NCI-H748 (cell line): ENCODE measurements at regions not wholly inside any gene's neighbourhood (a gene's known extent, or its start where the extent isn't known, plus 50 kb on each side); places are given as distances from the start of the nearest gene placed in this dataset.
A peak's percentile ranks its signal among the peaks of the same experiment; 100 is the strongest.
"Not testable (repeated sequence)": the region's sequence is repeated elsewhere in the genome, so short reads cannot be mapped to it uniquely, and the experiment has no call there.

Source experiments
- DNase-seq: peaks from one replicate; lab custom pipeline; 2025; ENCODE audit not compliant: unreplicated experiment; lab: John Stamatoyannopoulos, UW

DNA sequence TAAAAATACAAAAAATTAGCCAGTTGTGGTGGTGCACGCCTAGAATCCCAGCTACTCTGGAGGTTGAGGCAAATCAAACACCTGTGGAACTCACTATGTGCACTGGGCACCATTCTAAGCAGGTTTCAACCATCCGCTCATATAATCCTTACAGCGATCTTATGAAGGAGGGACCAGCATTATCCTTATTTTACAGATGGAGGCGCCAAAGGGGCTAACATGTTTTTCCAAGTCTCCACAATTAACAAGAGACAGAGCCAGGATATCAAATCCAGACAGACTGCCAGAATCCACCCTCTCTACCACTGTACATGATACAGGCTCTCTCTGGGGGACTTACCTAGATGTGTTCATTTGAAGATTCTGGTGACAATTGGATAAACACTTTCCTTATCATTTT lies 479.0 kb downstream of the XYLT1 start:
- peak; percentile 11 for DNase-seq

DNA sequence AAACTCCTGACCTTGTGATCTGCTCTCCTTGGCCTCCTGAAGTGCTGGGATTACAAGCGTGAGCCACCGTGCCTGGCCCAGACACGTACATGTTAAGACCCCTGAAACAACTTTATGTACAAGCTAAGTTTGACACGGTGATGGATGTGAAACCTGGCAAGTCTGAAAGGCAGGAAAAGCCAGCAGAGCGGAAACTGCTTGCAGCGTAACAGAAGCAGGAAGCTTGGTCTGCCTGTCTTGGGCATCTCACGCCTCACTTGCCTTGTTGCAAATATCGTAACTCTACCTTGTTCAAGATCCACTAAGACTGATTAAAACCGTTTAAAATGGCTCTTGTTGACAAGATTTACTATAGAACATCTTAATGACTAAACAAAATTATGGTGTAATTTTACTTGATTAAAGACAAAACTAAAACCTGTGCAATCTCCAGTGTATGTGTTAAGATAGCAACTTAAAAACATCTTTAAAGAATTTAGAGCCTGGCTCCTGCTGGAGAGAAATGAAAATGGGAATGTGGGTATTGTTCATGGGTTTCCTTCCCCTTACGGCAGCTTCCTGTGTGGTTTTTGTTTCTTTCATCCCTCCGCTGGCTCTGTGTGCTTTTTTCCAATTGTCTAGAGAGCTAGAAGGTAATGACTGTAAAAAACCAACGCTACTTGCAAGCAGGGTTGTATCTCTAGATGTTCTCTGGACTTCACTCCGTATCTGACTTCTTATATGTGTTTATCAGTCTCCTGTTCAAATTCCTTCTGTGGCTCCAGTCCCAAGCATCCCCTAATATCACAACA lies 477.6 kb downstream of the XYLT1 start:
- no peak for DNase-seq

DNA sequence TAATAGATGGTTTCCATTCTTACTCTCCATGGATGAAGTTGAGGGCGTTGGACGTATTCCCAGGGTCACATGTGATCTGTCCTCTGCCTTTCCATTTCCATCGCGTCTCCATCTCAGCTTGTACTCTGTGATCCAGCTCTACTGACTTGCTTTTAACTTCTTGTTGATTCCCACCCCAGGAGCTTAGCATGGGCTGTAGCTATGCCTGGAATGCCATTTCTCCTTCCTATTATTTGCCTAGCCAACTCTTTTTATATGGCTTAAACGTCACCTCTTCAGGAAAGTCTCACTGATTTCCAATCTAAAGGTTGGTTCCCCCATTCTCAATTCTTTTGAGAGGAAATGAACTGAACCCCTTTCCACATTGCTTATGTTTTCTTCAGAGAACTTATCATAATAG lies 475.9 kb downstream of the XYLT1 start:
- DNase-seq: no peak

DNA sequence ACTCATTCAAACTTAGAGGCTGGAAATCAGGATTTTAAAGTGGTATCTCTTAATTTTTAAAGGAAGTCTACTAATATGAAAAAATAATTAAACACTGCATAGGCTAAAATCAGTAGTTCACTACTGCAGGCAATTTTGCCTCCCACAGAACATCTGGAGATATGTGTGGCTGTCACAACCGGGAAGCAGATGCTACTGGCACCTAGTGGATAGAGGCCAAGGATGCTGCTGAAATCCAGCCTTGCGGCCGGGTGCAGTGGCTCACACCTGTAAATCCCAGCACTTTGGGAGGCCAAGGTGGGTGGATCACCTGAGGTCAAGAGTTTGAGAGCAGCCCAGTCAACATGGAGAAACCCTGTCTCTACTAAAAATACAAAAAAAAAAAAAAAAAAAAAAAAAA lies 473.9 kb downstream of the XYLT1 start:
- no peak for DNase-seq

DNA sequence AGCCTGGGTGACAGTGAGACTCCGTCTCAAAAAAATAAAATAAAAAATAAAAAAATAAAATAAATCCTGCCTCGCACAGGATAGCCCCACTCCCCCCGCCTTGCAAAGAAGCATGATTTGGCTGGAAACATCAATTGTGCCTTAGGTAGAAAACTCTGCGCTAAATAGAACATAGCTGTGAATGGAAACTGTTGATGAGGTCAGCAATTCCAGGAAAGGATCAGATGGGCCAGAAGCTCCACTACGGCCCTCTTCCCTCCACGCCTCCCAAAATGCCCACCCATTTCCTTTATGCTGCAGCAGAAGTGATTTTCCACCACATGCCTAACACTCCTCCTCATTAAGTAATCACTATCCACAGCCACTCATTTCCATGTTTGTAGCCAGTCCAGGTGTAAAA lies 473.4 kb downstream of the XYLT1 start:
- no peak for DNase-seq

DNA sequence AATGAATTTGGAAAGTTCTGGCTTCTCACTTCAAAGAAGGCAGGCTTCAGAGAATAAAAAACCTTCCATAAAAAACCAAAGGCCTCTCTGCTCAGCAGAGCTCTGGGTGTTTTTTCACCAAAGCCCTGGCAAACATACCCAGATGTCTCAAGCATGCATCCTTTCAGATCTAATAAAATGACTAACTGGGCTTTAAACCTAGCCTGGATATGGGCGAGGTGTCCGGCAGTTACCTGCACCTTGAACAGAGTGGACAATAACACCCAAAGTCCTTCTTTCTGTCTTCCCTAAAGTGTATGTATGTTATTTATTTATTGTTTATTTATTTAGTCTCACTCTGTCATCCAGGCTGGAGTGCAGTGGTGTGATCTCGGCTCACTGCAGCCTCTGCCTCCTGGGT lies 469.3 kb downstream of the XYLT1 start:
- DNase-seq: no peak

DNA sequence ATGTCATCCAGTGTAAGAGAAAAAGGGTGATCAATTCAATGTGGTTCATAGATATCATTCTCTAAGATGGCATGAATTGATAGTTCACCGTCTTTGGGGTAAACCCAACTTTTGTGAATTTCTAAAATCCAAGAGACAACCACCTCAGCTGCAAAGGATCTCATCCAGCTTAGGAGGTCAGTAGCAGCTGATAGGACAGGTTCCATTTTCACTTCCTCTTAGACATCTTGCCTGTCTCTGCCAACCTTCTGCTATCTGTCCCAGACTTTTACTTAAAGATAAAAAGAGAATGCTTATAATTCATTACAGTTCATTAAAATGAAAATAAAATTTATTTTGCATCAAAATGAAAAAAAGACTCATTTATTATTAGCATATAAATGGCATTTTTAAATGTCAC lies 468.2 kb downstream of the XYLT1 start:
- no peak for DNase-seq

DNA sequence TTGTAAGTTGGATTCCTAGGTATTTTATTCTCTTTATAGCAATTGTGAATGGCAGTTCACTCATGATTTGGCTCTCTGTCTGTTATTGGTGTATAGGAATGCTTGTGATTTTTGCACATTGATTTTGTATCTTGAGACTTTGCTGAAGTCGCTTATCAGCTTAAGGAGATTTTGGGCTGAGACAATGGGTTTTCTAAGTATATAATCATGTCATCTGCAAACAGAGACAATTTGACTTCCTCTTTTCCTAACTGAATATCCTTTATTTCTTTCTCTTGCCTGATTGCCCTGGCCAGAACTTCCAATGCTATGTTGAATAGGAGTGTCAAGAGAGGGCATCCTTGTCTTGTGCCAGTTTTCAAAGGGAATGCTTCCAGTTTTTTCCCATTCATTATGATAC lies 464.8 kb downstream of the XYLT1 start:
- DNase-seq: not testable (repeated sequence)

DNA sequence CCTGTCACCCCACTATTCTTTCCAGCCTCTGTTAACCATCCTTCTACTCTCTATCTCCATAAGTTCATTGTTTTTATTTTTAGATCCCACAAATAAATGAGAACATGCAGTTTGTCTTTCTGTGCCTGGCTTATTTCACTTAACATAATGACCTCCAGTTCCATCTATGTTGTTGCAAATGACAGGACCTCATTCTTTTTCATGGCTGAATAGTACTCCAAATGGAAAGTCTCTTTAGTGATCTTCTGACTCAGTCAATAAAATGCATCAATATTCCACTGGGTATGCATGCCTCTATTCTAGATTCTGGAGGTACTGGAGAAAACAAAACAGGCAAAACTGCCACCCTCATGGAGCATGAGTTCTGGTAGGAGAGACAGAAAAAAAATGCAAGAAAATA lies 459.0 kb downstream of the XYLT1 start:
- no peak for DNase-seq

DNA sequence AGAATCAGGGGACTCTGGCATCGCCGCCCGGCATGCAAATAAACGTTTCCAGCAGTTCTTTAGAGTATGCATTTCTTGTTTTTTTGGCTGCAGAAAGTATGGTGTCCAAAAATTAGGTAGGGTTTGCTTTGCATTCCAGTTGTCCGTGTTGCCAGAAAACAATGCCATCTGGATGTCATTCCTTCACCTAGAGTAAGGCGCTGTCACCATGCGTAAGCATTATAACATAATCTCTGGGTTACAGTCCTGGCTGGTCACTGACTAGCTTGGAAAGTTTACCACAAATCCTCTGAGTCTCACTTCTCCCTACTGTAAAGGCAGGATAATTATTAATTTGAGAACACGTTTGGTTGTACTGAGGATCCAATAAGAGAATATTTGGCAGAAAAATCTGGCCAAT lies 457.7 kb downstream of the XYLT1 start:
- no peak for DNase-seq

DNA sequence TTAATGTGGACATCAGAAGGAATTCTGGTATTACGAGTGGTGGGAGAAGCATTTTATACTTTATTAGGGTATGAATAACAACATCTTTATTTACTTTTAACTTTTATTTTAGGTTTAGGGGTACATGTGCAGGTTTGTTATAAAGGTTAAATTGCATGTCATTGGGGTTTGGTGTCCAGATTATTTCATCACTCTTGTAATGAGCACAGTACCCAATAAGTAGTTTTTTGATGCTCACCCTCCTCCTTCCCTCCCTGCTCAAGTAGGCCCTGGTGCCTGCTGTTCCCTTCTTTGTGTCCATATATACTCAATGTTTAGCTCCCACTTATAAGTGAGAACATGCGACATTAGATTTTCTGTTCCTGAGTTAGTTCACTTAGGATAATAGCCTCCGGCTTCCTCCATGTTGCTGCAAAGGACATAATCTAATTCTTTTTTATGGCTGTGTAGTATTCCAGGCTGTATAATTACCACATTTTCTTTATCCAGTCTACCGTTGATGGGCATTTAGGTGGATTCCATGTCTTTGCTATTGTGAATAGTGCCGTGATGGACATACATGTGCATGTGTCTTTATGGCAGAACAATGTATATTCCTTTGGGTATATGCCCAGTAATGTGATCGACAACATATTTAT lies 456.2 kb downstream of the XYLT1 start:
- DNase-seq: no peak

DNA sequence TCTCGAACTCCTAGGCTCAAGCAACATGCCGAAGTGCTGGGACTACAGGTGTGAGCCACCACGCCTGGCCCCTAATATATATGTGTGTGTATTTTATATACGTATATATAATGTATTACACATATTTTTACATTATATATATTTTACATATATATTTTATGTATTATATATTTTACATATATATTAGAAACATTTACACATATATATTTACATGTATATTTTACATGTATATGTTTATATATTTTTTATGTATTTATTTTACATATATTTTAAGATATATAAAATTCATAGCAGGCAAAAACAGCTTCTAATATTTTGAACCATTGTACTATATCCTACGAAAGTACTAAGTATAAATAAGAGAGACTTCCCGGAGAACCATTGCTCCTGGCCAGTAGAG lies 455.1 kb downstream of the XYLT1 start:
- no peak for DNase-seq

DNA sequence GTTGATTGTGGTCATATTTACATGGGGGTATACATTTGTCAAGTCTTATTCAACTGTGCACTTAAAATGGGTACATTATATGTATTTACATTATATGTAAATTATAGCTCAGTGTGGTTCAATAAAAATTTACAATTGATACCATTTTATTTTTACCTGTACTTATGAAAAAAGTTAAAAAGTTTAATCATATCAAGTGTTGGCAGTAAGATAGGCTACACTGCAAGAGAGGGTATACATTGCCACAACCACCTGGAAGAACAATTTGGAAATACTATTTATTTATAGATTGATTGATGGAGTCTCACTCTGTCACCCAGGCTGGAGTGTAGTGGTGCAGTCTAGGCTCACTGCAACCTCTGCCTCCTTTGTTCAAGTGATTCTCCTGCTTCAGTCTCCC lies 453.3 kb downstream of the XYLT1 start:
- DNase-seq: no peak

DNA sequence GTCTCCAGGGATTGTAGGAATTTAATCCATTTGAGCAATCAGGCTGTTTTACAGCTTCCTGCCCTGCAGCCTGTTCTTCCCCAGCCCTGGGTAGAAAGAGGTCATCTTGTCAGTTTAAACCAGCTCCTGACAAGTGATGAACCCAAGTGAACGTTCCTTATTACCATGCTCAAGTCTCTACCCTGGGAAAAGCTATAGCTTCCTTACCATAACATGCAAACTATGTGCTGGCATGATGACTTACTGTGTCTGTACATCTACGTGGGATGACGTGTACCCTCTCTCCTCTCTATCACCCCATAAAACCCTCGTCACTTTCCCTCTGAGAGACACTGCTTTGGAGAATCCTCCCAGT lies 452.2 kb downstream of the XYLT1 start:
- no peak for DNase-seq

DNA sequence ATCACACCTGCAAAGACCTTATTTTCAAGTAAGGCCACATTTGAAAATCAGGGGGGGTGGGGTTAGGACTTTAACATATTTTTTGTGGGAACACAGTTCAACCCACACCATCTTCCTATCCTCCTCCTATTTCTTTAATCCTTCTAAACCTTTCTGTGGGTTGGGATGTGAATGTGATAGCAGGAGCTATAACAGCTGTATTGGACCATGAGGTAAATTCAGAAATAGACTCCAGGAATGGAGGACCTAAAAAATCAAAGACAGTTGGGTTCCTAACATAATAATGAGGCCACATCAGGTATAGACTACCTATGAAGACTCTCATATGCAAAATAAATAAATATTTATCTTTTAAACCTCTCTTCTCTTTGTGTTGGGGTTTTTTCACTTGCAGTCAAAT lies 451.4 kb downstream of the XYLT1 start:
- no peak for DNase-seq

DNA sequence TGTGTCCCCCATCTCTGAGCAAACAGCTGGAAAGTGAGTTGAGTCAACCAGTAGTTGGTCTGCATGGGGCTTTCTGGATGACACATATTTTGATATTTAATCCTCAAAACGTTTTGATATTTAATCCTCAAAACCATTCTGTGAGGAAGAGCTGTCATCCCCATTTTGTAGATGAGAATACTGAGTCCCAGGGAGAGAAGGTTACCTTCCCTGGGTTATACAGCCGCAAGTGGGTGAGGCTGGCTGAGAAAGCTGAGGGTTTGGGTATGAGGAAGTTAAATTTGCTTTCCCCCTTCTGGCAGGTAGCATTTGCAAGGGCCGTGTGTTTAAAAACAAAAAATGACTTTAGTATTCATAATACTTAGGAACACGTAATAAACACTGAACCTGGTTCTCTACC lies 447.2 kb downstream of the XYLT1 start:
- no peak for DNase-seq

DNA sequence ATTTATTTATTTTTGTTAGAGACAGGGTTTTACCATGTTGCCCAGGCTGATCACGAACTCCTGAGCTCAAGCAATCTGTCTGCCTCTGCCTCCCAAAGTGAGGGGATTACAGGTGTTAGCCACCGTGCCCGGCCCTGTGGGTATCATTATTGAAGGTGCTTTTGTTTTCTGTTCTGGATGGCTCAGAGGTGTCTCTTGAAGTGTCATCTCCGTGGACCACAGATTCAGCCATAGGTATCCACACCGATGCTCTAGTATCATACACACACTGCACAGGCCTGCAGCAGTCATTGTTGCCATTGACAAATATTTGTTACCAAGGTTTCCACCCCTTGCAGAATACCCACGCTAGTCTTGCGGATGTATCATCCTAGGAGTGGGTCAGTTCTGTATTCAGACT lies 446.2 kb downstream of the XYLT1 start:
- DNase-seq: no peak

DNA sequence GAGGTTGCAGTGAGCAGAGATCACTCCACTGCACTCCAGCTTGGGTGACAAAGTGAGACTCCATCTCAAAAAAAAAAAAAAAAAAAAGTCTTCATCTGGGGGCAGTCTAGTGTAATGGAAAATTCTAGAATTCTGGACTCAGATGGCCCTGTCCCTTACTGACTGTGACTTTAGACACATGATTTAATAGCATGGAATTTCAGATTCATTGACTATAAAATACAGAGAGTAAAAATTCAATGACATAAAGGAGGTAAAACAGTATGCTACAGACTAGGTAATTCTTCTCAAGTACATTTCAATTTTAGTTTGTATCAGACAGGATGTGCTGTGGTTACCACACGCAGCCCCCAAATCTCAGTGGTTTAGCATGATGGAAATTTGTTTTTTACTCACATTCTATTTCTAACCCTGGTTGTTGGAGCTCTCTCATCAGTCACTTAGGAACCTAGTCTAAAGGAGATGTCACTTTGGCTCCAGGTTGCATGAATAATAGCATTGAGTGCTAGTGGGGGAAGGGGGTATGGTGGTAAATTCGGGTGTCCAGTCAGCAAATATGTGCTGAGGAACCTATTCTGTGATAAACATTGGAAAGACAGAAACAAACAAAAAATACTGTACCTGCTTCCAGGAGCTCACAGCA lies 444.0 kb downstream of the XYLT1 start:
- no peak for DNase-seq

DNA sequence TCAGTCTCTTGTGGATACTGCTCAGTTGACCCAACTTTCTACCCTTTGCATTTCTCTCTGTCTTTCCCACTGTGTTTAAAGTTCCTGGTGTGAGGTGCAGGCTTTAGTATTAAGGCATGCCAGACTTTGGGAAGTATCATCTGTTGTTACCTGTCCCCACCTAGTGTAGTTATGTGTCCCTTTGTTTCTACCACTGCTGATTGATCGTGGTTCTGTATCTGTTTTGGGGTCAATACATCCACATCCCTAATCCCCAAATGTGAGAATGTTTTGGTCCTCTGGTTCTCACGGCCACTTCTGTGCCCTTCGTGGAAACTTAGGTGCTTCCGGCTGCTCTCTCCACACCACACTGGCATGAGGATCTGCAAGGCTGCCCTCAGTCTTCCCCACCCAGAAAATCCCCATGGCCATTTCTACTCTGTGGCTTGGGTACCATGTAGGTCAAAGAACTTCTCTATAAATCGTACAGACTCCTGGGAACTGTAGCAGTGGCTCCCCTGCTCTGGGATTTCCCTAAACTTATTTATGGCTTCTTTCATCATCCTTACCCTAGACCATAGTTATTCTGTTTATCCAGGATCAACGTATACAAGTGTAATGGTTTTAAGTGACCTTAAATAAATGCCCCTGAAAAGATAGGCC lies 443.2 kb downstream of the XYLT1 start:
- no peak for DNase-seq

DNA sequence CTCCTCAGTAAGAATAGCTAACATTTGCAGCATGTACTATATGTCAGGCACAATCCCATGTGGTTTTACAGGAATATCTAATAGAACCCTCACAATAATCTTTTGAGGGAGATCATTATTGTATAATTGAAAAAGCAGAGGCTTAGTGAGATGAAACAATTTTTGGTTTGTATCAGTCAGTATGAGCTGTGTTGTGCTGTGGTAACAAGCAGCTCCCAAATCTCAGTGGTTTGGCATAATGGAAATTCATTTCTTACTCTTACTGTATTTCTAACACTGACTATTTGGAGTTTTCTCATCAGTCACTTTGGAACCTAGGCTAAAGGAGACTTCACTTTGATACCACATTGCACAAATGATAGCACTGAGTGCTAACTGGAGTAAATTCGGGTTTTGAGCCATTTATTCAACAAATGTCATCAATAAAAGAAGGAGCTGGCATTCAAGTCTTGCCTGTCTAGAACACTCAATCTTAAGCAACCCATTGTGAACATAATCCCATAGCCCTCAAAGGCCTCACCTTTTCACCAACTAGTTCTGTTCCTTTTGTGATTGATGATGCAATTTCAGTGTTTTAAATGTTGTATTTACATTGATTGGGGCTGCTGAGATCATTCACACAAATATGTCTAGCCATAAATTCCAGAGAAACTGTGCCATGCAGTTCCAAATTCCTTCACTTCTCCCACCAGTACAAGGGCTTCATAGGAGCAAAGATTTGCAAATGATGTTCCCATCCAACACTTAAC lies 441.0 kb downstream of the XYLT1 start:
- DNase-seq: no peak

DNA sequence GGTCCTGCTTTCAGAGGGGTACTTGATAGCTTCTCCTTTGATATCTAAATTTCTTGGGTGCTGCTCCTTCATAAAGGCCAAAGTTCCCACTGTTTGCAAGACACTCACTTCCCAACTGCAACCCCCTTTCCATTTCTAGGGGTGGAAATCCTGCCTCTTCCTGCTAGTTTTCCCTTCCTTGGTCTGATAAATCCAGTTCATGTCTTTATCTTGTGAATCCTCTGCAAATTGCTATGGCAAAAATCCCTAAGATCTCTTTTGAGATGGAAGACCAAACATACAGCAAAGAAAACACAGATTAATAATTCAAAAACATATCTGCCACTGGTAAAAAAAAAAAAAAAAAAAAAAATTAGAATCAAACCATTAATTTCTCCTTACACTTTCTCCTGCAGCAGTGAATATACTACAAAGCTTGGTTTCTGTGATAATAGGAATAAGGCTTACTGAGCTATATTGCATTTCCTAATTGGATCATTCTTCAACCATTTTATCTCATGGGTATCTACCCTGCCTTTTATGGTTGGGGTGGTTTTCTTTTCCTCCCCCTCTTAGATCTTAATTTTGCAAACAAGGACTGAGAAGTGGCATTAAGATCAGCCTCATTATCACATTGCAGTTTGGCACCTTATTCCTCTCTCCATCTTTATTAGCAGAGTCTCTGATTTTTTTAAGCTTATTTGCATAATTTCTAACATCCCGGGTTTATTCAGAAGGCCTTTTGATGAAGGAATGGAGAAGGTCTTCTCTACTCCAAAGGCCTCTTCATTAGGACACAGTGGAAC lies 439.1 kb downstream of the XYLT1 start:
- no peak for DNase-seq
